ENCODE measurements at regions not wholly inside any gene's neighbourhood (a gene's known extent, or its start where the extent isn't known, plus 50 kb on each side); places are given as distances from the start of the nearest gene placed in this dataset.

GRCh38 chr5:124297826-124298225 is 448.6 kb downstream of the ZNF608 start:
- no peak for DNase-seq

GRCh38 chr5:124292322-124292855 is 454.1 kb downstream of the ZNF608 start:
- no peak for DNase-seq

GRCh38 chr5:124289641-124290311 is 456.7 kb downstream of the ZNF608 start:
- DNase-seq = peak; percentile 55

GRCh38 chr5:124289130-124289529 is 457.3 kb downstream of the ZNF608 start:
- peak; percentile 73 for DNase-seq

GRCh38 chr5:124287813-124288212 is 458.6 kb downstream of the ZNF608 start:
- no peak for DNase-seq

GRCh38 chr5:124285733-124286132 is 460.7 kb downstream of the ZNF608 start:
- no peak for DNase-seq

- no peak for DNase-seq
Observed at GRCh38 chr5:124285071-124285470, 461.4 kb downstream of the ZNF608 start.

- DNase-seq = no peak
Observed at GRCh38 chr5:124283031-124283430, 463.4 kb downstream of the ZNF608 start.

- DNase-seq = no peak
Observed at GRCh38 chr5:124280079-124280478, 466.4 kb downstream of the ZNF608 start.

- no peak for DNase-seq
Observed at GRCh38 chr5:124279146-124279876, 467.1 kb downstream of the ZNF608 start.

- no peak for DNase-seq
Observed at GRCh38 chr5:124278636-124279035, 467.8 kb downstream of the ZNF608 start.

GRCh38 chr5:124277767-124278545 is 468.5 kb downstream of the ZNF608 start:
- no peak for DNase-seq

GRCh38 chr5:124276166-124276565 is 470.3 kb downstream of the ZNF608 start:
- DNase-seq = no peak

- DNase-seq = no peak
Observed at GRCh38 chr5:124274949-124275348, 471.5 kb downstream of the ZNF608 start.

GRCh38 chr5:124264499-124264898 is 481.9 kb downstream of the ZNF608 start:
- no peak for DNase-seq

GRCh38 chr5:124263680-124264491 is 482.6 kb downstream of the ZNF608 start:
- DNase-seq = peak; percentile 68

GRCh38 chr5:124262991-124263571 is 483.4 kb downstream of the ZNF608 start:
- DNase-seq = no peak

- no peak for DNase-seq
Observed at GRCh38 chr5:124262470-124262869, 484.0 kb downstream of the ZNF608 start.

GRCh38 chr5:124261848-124262247 is 484.6 kb downstream of the ZNF608 start:
- no peak for DNase-seq

GRCh38 chr5:124260921-124261515 is 485.4 kb downstream of the ZNF608 start:
- DNase-seq = no peak

GRCh38 chr5:124259017-124259416 is 487.4 kb downstream of the ZNF608 start:
- DNase-seq = no peak

GRCh38 chr5:124257048-124257447 is 489.4 kb downstream of the ZNF608 start:
- DNase-seq = no peak
